NCI-H345 treated with DMSO at 0.1 percent for 48 hours (cell line): ENCODE measurements at regions not wholly inside any gene's neighbourhood (a gene's known extent, or its start where the extent isn't known, plus 50 kb on each side); places are given as distances from the start of the nearest gene placed in this dataset.

Experiments
- DNase-seq: peaks from one replicate; lab custom pipeline; 2025; ENCODE audit not compliant: unreplicated experiment; lab: John Stamatoyannopoulos, UW

DNA sequence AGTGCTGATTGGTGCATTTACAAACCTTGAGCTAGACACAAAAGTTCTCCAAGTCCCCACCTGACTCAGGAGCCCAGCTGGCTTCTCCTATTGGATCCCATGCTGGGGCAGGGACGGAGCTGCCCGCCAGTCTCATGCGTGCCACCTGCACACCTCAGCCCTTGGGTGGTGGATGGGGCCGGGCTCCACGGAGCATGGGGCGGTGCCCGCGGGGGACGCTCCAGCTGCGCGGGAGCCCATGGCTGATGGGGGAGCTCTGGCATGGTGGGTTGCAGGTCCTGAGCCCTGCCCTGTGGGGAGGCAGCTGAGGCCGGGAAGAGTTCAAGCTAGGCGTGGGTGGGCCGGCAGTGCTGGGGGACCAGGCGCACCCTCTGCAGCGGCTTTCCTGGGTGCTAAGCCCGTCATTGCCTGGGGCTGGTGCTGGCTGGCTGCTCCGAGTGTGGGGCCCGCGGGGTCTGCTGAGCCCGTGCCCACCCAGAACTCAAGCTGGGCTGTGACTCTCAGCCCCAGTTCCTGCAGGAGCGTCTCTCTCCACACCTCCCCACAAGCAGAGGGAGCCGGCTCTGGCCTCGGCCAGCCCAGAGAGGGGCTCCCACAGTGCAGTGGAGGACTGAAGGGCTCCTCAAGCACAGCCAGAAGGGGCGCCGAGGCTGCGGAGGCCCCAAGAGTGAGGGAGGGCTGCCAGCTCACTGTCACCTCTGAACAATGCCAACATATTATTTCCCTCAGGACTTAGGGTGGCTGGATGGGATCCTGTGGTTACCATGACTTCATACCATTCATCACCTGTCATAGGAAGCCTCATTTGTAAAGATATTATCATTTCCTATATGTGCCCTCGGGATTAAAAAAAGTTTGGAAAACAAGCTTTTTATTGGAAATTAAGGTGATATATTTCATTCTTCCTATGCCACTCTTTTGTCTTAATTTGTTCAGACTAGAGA is 688.7 kb downstream of the ETS1 start:
- DNase-seq, result no peak

DNA sequence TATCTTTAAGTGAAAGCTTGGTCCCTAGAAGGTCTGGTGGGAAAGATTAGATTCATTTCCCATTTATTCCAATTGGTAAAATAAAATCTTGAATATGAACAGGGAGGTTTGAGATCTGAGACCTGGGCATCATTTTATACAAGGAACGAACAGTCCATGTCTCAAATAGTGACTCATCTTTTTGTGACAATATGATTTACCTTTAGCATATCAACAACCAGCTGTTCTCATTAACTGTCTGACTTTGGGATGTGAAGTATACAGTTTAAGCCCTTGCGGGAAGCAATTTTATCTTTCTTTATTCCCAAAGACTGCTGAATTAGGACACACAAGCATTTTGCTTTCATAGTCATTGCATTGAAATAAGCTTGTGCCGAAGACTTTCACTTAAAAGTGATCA is 691.6 kb downstream of the ETS1 start:
- no peak for DNase-seq

DNA sequence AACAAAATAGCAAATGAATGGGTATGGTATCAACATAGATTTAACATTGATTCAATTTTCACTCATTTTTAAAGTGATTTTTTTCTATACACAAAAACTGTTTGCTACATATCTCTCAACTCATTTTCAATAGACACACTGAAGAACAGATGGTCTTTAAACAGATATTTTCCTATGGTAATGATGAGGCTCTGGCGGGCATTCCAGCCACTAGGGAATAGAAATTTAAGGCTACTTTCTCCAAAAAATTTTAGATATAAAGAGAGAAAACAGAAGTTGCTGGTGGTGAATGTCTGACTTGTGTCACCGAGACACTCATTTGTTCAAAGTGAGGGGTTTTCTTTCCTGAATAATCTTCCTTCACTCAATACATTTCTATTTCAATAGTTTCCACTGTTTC is 693.0 kb downstream of the ETS1 start:
- no peak for DNase-seq

DNA sequence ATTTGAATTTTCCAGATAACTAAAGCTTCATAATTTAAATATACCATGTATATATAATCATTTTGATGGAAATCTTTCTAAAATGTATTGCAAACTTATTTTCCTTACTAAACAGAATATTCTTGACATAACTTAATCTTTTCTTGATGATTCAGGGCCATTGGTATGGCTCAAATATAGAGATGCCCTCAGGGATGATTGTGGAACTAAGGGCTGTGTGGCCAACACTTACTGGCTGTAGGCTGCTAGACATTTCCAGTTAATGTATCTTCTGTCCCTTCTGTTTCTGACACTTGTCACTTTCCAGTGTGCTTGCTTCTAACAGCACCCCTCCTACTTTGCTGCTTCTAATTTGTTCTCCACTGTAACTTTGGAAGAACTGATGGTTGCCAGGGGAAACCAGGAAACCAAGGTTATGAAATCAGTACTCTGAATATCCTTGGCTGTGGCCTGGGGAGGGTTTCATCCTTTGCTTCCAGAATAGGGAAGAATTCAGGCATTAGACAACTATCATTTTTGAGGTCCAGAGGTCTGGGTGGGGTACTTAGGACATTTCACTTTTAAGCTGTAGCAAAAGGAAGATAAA is 697.2 kb downstream of the ETS1 start:
- DNase-seq, result no peak

DNA sequence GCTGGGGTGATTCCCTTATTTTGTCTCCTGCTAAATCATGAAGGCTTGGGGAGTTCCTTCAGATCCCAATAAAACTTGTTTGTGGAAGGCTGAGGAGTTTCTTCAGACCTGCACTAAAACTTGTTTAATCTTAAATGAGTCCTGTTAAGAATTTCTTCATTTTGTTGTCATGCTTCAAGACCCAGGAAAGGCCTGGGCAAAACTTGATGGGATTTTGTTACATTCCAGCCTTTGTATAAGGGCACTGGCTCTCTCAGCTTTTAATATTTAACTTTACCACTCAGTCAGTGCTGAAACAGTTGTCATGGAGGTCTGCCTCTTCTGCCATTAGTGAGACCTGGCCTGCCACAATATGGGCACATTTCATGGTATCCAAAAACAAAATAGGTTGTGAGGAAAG is 699.0 kb downstream of the ETS1 start:
- no peak for DNase-seq

DNA sequence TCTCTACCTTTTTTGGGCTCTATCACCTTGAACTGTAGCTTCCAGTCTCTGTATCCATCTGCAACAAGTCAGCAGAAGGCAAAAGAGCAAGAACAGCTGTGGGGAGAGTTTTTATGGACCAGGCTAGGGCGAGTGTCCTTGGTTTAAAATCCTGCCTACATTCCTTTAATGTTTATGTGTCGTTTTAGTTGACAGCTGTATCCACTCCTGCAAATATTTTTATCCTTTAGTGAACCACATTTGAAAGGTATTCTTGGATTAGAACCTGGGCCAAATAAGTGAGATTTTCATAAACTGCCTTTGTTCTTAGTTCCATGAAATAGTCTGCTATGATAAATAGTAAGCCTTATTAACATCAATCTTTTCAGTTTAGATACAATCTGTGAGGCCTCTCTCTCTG is 712.2 kb downstream of the ETS1 start:
- no peak for DNase-seq

DNA sequence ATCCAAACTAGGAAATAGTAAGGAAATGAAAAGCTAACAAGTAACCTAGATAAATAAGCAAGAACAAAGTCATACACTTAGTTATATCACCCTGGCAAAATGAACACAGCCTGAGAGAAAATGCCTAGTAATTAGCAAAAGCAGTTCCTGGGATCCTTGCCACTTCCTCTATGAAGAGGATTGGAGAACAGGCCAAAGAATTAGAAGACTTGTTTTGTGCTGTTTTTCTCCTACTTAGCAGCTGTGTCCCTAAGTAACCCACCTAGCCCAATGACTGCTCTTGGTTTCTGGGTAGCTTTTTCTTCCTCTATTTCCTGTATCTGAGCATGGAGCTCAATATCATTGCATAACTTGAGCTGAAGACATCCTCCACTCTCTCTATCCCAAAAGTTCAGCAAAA is 713.9 kb downstream of the ETS1 start:
- no peak for DNase-seq

DNA sequence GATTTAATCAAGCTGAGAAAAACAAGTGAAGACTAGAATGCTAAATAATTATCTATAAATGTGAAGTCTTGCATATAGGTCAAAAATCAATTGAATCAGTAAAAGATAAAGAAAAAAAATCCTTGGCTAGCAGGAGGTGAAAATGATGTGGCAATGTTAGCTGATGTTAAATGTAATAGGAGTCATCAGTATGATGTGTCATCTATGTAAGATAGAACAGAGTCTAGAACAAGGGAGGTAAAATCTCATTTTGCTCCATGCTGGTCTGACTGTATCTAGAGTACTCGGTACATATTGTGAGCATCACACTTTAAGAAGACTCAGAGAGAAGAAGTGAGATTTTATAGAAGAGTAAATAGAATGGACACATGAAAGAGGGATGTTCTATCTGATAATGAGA is 721.2 kb downstream of the ETS1 start:
- no peak for DNase-seq

DNA sequence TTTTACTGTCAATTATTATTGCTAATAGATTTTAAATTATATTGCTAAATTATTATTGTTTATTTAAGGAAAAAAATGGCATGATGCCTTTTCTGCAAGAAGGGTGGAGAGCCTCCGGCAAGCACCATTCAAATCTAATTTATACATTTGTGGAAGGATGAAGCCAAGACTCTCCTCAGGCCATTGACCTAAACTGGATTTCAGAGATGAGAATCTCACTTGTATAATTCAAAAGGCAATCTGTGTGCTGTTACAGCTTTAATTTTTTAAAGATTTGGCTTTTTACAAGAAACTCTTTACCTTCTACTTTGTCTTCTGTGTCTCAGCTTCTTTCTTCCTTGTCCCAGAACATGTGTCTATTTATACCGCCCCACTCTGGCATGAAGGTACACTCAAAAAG is 722.5 kb downstream of the ETS1 start:
- DNase-seq, result no peak

DNA sequence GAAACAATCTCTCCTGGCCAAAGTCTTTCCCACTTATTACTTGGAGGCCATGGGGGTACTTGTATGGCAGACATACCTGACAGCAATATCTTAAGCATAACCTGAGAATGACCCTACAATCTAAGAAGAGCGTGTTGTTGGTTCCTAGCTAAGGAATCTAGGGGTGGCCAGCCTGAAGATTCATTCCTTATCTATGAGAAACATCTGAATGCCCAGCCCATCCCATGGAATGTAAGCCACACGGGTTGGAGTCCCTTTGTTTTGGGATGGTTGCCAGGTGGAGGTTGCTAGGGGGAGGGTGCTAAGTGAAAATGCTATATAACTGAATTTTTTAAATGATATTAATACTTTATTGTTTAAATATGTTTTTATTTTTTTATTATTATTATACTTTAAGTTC is 725.0 kb downstream of the ETS1 start:
- no peak for DNase-seq

DNA sequence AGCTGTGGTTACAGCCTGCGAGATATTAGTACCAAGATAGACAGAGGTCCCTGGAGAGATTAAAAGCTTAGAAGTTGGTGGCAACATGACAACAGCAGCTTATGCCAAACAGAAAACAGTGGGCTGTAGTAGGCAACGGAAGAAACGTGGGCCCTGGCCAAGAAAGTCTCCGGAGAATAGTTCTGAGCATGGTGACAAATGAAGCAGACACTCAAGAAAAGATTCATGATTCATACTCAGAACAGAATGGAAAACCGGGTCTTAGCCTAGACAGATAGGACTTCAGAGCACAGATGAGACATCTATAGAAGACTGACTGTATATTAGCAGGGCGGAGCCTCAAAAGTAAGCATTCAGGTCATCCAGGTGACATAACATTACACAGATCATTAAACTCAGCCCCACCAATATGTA is 727.4 kb downstream of the ETS1 start:
- no peak for DNase-seq

DNA sequence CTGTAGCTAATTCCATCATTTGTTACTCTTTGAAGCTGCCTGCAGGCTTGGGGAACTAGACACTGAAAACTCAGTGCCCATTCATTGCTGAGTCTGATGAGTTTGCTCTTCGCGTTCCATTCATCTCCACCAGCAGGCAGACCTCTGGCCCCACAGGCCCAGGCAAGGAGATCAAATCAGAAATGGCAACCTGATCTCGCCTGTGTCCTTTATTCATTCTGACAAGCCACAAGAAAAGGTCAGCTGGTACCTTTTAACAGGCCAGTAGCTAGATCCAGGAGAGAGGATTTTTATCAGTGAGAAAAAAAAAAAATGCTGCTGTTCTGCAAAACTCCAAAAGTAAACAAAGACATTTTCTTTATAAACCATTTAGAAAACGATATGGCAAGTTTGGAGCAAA is 742.5 kb downstream of the ETS1 start:
- DNase-seq, result no peak

DNA sequence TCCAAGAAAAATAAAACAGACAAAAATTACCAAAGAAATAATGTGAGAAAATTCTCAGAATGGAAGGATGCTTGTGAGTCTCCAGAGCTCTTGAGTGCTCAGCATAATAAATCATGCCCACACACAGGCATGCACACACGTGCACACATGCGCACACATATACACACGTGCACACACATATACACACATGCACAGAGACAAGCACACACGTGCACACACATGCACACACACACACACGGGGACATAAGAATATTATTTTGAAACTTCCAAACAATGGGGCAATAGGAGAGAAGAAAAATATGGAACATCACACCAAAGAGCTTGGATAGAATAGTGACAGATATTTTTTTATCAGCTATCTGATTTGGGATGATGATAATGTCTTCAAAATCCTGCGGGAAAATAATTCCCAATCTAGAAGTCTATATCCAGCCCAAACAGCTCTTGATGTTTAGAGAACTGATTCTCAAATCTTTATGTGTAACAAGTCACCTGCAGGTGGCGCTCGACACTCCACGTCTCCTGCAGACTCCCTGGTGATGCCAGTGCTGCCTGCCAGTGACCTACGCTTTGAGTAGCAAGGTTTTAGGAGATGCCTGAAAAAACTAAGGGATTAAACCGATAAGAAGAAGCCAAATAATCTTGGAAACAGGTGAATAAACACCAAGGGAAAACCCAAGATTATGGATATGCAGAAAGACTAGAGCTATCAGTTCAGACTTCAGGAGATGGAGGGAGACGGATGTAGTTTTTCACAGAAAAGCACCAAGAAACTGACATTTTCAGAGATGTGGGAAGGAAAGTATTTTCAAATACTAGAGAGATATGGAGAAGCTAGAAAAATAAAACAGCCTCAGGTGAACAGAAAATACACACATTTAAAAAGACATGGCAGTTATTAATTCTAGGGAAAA is 743.6 kb downstream of the ETS1 start:
- peak; percentile 59 for DNase-seq

DNA sequence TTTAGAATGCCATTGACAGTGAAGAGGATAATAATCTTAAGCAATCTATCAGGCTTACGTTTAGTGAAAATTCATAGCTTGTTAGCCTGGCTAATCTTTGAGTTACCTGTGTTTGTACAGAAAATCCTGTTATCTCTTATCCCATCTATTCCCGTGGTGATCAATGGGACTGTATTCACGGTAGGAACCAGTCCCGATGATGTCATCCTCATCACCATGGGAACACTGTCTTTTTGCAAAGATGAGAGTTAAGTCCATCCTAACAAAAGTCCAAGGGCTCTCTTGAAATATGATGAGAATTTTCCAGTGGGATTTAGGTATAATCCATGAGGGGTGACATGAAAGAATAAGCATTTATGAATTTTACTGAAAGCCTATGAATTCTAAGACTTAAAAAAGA is 762.2 kb downstream of the ETS1 start:
- DNase-seq, result no peak

DNA sequence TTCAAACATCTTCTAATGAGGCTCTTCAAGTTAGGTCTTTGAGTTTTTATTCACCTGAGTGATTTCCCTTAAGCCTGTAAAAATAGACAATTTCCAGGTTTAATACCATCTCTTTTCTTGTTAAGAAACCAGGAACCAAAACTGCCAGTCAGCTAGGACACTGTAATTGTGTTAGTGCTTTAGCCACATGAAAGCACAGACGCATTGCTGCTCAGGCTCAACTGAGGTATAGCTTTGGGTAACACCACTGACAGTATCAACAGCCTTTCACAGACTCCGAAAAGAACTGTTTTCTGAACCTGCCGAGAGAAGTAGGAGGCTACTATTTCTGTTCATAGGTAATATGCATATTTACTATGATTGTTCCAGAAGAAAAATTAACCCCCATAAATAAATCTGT is 768.7 kb downstream of the ETS1 start:
- DNase-seq, result no peak

DNA sequence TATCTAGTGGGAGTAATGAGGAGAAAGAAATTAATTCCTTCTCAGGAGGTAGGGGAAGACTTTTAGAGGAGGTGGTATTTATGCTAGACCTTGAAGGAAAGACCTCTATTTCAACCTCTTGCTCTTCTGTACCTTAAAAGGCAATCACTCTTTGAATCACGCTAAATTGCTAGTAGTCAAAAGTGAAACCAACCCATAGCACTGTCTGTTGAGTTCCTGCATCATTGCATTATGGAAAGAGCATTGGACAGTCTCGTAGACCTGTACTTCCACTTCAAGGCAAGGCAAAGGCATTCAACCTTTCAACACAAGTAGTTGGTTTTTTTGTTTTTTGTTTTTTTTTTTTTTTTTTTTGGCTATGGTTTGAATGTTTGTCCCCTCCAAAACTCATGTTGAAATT is 770.4 kb downstream of the ETS1 start:
- no peak for DNase-seq

DNA sequence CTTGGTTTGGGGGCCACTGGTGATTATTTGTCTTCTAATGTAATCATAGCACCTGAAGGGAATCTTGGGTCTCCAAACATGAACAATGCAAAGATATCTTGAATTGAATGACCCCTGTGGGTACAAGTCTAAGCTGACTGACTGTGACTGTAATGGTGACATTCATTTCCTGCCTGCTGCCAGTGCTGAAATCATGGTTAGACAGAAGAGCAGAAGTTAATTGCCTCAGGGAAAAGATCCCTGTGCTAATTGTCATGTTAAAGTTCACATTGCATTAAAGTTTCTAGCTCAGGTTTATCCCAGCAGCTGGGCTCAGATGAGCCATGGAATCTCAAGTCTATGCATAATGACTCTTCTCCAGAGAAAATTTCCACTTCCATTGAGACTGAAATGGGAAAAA is 772.0 kb downstream of the ETS1 start:
- no peak for DNase-seq

DNA sequence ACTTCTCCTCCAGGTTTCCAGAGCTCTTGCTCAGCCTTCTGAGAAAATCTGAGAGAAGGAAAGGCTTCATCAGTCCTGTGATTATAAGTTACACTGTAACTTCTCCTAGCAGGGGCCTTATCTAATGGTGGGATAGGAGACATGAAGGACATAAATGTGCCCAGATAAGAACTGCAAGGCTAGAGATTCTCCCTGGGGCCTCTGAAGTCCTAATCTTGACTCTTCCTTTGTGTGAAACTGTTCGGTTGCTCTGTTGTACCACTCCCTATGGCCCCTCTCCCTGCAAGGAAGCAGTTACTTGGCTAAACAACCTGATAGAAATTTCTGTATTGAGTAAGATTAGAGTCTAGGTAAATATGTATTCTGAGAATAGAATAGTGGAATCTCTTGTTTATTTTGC is 780.9 kb downstream of the ETS1 start:
- no peak for DNase-seq

DNA sequence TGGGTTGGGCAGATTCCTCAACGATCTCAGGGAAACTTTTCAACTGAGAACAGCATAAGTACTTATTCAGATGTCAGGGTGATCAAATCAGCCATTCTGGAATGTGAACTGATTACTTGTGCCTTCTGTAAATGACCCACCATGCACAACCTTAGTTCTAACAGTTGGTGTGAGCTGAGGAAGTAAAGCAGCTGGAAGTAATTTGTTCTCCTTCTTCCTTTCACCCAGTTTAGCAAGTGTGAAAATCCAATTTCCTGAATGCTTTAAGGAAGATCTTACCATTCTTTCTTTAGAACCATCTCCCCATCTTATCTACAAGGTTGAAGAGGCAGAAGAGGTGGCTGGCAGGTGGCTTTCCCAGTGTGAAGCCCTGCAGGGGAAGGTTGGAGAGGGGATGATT is 781.6 kb downstream of the ETS1 start:
- no peak for DNase-seq

DNA sequence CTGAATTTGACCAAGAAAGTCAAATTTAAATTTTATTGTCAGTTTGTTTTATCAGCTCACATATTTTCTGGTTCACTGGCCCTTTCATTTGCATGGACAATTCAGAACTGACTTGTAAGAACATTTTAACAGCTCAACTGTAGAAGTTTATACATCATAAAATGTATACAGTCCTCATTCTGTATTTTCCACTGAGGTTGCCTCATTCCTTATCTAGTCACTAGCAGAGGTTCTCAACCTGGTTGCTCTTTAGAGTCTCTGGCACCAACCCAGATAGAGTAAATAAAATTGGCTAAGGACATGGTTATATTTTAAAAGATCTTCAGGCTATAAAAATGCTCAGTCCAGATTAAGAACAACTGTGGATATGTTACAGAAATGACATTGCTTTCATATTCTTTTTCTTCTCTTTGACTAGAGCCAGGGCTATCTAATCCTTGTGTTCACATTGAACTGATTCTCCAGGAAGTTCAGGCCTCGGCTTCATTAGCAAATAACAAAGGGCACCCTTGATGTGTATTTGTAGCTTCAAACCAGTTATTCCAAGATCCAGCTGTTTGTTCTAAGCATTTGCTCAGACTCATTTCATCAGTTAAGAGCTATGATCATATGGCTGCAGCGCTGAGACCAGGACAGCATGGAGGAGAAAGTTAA is 782.5 kb downstream of the ETS1 start:
- DNase-seq, result no peak

DNA sequence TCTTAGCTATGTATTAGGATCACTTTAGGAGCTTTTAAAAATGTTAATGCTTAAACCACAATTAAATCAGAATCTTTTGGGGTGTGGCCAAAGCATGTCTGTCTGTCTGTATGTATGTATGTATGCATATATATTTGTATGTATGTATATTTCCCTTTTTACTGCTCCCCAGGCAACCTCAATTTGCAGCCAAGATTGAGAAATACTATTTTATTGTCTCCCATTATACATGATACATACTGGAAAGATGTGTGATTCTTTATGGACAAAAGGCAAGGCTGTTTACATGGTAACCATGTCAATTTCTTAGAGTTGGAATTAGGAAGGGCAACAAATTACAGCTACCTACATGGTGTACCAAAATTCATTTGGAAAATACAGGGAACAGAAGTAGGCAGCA is 783.6 kb downstream of the ETS1 start:
- DNase-seq, result no peak
